ENCODE measurements at regions not wholly inside any gene's neighbourhood (a gene's known extent, or its start where the extent isn't known, plus 50 kb on each side); places are given as distances from the start of the nearest gene placed in this dataset.
"Not testable (repeated sequence)": the region's sequence is repeated elsewhere in the genome, so short reads cannot be mapped to it uniquely, and the experiment has no call there.

DNA sequence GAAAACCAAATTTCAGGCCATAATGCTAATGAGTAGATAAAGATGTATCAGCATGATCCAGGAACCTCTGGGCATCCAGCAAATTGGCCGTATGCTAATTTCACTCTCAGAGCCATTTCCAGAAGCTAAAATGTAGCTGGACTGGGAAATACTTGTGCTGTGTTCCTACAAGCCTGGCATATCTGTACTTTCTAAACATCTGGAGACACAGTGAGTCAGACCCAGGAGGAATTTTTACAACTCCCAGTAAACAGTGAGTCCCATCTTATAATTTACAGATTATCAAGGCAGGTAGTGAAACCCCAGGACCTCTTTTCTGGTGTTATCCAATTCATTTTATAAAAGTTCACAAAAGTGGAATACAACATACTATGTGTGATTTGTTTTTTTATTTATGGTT lies 683.0 kb upstream of the ADGRB3 start:
- POLR2A ChIA-PET, result no interaction called here
- Mint-ChIP-seq H3K27me3 (ENCODE audit: low read depth) (no peaks in the 10 kb centered on the region), H3K36me3 (ENCODE audit: low read depth) (no peaks in the 10 kb centered on the region), H3K4me1 (ENCODE audit: low read depth) (no peaks in the 10 kb centered on the region), H3K4me3 (no peak overlapping the region), H3K9me3 (ENCODE audit: insufficient read depth) (peaks cover 6% of the 10 kb centered on the region), H3K27ac (no peak overlapping the region)
- ATAC-seq (no peak), DNase-seq (no peak)
- CTCF ChIA-PET, result no interaction called here

DNA sequence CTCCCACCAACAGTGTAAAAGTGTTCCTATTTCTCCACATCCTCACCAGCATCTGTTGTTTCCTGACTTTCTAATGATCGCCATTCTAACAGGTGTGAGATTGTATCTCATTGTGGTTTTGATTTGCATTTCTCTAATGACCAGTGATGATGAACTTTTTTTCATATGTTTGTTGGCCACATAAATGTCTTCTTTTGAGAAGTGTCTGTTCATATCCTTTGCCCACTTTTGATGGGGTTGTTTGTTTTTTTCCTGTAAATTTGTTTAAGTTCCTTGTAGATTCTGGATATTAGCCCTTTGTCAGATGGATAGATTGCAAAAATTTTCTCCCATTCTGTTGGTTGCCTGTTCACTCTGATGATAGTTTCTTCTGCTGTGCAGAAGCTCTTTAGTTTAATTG lies 687.3 kb upstream of the ADGRB3 start:
- H3K36me3 Mint-ChIP-seq (ENCODE audit: low read depth); H3K9me3 Mint-ChIP-seq (ENCODE audit: insufficient read depth); POLR2A ChIA-PET; H3K4me3 Mint-ChIP-seq; DNase-seq; H3K27me3 Mint-ChIP-seq (ENCODE audit: low read depth); H3K27ac Mint-ChIP-seq; CTCF ChIA-PET; ATAC-seq; H3K4me1 Mint-ChIP-seq (ENCODE audit: low read depth): not testable (repeated sequence)

DNA sequence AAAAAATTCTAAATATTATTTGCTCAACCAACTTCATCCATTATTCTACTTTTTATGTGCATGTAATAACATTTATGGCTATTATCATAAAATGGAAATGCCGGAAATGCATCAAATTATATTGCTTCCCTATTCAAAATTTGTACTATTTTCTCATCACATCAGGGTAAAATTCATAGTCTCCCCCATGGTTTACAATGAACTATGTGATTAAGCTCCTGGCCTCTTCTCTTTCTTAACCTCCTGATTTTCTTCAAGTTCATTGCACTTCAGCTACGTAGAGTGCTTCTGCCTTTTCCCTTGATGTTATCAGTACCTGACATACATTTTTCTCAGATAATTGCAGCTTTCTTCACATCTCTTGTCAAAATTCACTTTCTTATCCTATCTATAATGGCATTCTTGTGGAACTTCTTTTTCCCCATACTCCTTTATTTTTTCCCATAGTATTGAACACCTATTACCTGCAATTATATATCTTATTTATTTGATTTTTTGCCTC lies 699.1 kb upstream of the ADGRB3 start:
- CTCF ChIA-PET, result no interaction called here
- H3K27me3 Mint-ChIP-seq (ENCODE audit: low read depth), result no peaks in the 10 kb centered on the region
- DNase-seq, result no peak
- POLR2A ChIA-PET, result no interaction called here
- H3K36me3 Mint-ChIP-seq (ENCODE audit: low read depth), result no peaks in the 10 kb centered on the region
- H3K9me3 Mint-ChIP-seq (ENCODE audit: insufficient read depth), result peaks cover 12% of the 10 kb centered on the region
- no peak overlapping the region for H3K4me3 Mint-ChIP-seq
- no peak overlapping the region for H3K27ac Mint-ChIP-seq
- no peak for ATAC-seq
- H3K4me1 Mint-ChIP-seq (ENCODE audit: low read depth), result no peaks in the 10 kb centered on the region

DNA sequence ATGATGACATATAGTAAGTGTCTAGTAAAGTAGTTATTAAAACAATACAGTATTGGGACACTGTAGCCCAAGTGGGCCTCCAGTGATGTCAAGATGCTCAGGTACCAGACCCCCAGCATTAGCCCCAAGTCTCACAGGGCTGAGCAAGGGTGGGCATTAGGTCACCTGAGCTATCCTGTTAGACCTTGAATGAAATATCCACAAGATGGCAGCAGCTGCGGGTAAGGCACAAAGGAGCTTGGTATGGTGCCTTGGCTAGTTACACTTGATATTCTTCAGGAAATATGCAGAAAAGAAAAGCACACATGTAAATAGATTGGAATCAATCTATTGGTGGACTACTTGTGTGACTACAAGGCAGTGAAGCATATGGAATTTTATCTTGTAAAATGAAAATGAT lies 701.8 kb upstream of the ADGRB3 start:
- H3K9me3 Mint-ChIP-seq (ENCODE audit: insufficient read depth), result peaks cover 11% of the 10 kb centered on the region
- ATAC-seq (no peak), DNase-seq (no peak)
- H3K36me3 Mint-ChIP-seq (ENCODE audit: low read depth), result no peaks in the 10 kb centered on the region
- no peaks in the 10 kb centered on the region for H3K27me3 Mint-ChIP-seq (ENCODE audit: low read depth)
- no peak overlapping the region for H3K27ac Mint-ChIP-seq
- ChIA-PET CTCF (no interaction called here), POLR2A (no interaction called here)
- H3K4me3 Mint-ChIP-seq, result no peak overlapping the region
- H3K4me1 Mint-ChIP-seq (ENCODE audit: low read depth), result no peaks in the 10 kb centered on the region

- H3K27me3 Mint-ChIP-seq (ENCODE audit: low read depth); H3K4me3 Mint-ChIP-seq; H3K27ac Mint-ChIP-seq; DNase-seq; H3K36me3 Mint-ChIP-seq (ENCODE audit: low read depth); POLR2A ChIA-PET; ATAC-seq; H3K4me1 Mint-ChIP-seq (ENCODE audit: low read depth); CTCF ChIA-PET; H3K9me3 Mint-ChIP-seq (ENCODE audit: insufficient read depth): not testable (repeated sequence)
Measured at GRCh38 chr6:67922588-67922987, 712.5 kb upstream of the ADGRB3 start.

- H3K4me1 Mint-ChIP-seq (ENCODE audit: low read depth); DNase-seq; ATAC-seq; H3K27me3 Mint-ChIP-seq (ENCODE audit: low read depth); POLR2A ChIA-PET; H3K27ac Mint-ChIP-seq; CTCF ChIA-PET; H3K4me3 Mint-ChIP-seq; H3K36me3 Mint-ChIP-seq (ENCODE audit: low read depth): not testable (repeated sequence)
- H3K9me3 Mint-ChIP-seq (ENCODE audit: insufficient read depth), result peaks cover 12% of the 10 kb centered on the region
Measured at GRCh38 chr6:67920040-67920439, 715.0 kb upstream of the ADGRB3 start.

GRCh38 chr6:67916399-67916798 lies 718.7 kb upstream of the ADGRB3 start:
- ATAC-seq (no peak), DNase-seq (no peak)
- Mint-ChIP-seq H3K27me3 (ENCODE audit: low read depth) (no peaks in the 10 kb centered on the region), H3K4me1 (ENCODE audit: low read depth) (no peaks in the 10 kb centered on the region), H3K36me3 (ENCODE audit: low read depth) (no peaks in the 10 kb centered on the region), H3K9me3 (ENCODE audit: insufficient read depth) (peaks cover 16% of the 10 kb centered on the region), H3K27ac (no peak overlapping the region), H3K4me3 (no peak overlapping the region)
- ChIA-PET CTCF (interaction anchor here (0.5 kb wide), 1 partner anchor 185 kb away, joined by 4 read pairs; no protein-coding TSS in a partner anchor), POLR2A (no interaction called here)

- ATAC-seq (no peak), DNase-seq (no peak)
- H3K36me3 Mint-ChIP-seq (ENCODE audit: low read depth), result no peaks in the 10 kb centered on the region
- H3K27ac Mint-ChIP-seq, result no peak overlapping the region
- H3K4me1 Mint-ChIP-seq (ENCODE audit: low read depth), result no peaks in the 10 kb centered on the region
- no peak overlapping the region for H3K4me3 Mint-ChIP-seq
- ChIA-PET POLR2A (no interaction called here), CTCF (no interaction called here)
- peaks cover 30% of the 10 kb centered on the region for H3K9me3 Mint-ChIP-seq (ENCODE audit: insufficient read depth)
- H3K27me3 Mint-ChIP-seq (ENCODE audit: low read depth), result no peaks in the 10 kb centered on the region
Measured at GRCh38 chr6:67914419-67914818, 720.7 kb upstream of the ADGRB3 start.

GRCh38 chr6:67909354-67909753 lies 725.7 kb upstream of the ADGRB3 start:
- no peak for DNase-seq
- H3K4me3 Mint-ChIP-seq, result no peak overlapping the region
- CTCF ChIA-PET, result no interaction called here
- ATAC-seq, result no peak
- no peaks in the 10 kb centered on the region for H3K27me3 Mint-ChIP-seq (ENCODE audit: low read depth)
- H3K36me3 Mint-ChIP-seq (ENCODE audit: low read depth), result no peaks in the 10 kb centered on the region
- no peaks in the 10 kb centered on the region for H3K4me1 Mint-ChIP-seq (ENCODE audit: low read depth)
- POLR2A ChIA-PET, result no interaction called here
- no peak overlapping the region for H3K27ac Mint-ChIP-seq
- peaks cover 34% of the 10 kb centered on the region for H3K9me3 Mint-ChIP-seq (ENCODE audit: insufficient read depth)

DNA sequence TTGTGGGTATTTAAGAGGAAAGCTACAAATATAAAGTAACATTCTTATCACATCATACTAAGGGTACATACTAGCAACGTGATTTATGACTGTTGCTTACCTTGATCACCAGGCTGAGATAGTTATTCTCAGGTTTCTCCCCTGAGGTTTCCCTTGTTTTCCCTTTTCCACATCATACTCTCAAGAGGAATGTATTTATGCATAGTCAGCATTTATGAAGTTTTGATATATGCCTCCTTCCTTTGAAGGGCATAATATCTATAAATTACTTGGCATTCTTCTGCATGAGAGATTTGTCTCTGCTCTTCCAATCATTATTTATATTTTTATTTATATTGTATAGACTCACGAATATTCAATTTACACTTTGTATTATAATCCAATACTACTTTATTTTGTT lies 726.7 kb upstream of the ADGRB3 start:
- Mint-ChIP-seq H3K4me3 (no peak overlapping the region), H3K27me3 (ENCODE audit: low read depth) (no peaks in the 10 kb centered on the region), H3K4me1 (ENCODE audit: low read depth) (no peaks in the 10 kb centered on the region), H3K36me3 (ENCODE audit: low read depth) (no peaks in the 10 kb centered on the region), H3K27ac (no peak overlapping the region), H3K9me3 (ENCODE audit: insufficient read depth) (peaks cover 43% of the 10 kb centered on the region)
- POLR2A ChIA-PET, result no interaction called here
- CTCF ChIA-PET, result no interaction called here
- DNase-seq, result no peak
- ATAC-seq, result no peak

DNA sequence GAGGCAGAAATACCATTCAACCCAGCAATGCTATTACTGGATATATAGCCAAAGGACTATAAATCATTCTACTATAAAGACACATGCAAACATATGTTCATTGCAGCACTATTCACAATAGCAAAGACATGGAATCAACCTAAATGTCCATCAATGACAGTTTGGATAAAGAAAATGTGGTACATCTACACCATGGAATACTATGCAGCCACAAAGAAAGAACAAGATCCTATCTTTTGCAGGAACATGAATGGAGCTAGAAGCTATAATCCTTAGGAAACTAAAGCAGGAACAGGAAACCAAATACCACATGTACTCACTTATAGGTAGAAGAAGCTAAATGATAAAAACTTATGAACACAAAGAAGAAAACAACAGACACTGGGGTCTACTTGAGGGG lies 730.3 kb upstream of the ADGRB3 start:
- POLR2A ChIA-PET; H3K27ac Mint-ChIP-seq; ATAC-seq; H3K36me3 Mint-ChIP-seq (ENCODE audit: low read depth); H3K4me1 Mint-ChIP-seq (ENCODE audit: low read depth); CTCF ChIA-PET; H3K27me3 Mint-ChIP-seq (ENCODE audit: low read depth); DNase-seq; H3K4me3 Mint-ChIP-seq: not testable (repeated sequence)
- H3K9me3 Mint-ChIP-seq (ENCODE audit: insufficient read depth), result peaks cover 39% of the 10 kb centered on the region

DNA sequence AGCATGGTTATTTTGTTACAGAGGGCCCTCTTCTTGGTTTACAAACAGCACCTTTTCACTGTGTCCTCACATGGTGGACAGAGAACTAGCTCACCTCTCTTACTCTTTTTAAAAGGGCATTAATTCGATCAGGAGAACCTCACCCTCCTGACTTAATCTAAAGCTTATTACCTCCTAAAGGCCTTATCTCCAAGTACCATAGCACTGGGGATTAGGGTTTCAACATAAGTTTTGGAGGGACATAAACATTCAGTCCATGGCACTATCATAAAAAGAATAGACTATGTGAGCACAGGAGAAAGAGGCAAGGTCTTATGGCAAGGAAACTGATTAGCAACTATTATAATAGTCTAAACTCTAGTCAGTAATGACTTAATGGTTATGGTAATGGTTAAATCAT lies 736.2 kb upstream of the ADGRB3 start:
- Mint-ChIP-seq H3K4me3 (no peak overlapping the region), H3K9me3 (ENCODE audit: insufficient read depth) (peaks cover 28% of the 10 kb centered on the region), H3K27me3 (ENCODE audit: low read depth) (no peaks in the 10 kb centered on the region), H3K36me3 (ENCODE audit: low read depth) (no peaks in the 10 kb centered on the region), H3K27ac (no peak overlapping the region), H3K4me1 (ENCODE audit: low read depth) (no peaks in the 10 kb centered on the region)
- DNase-seq (no peak), ATAC-seq (no peak)
- POLR2A ChIA-PET, result no interaction called here
- CTCF ChIA-PET, result no interaction called here

GRCh38 chr6:67897998-67898607 lies 737.0 kb upstream of the ADGRB3 start:
- Mint-ChIP-seq H3K27me3 (ENCODE audit: low read depth) (no peaks in the 10 kb centered on the region), H3K36me3 (ENCODE audit: low read depth) (no peaks in the 10 kb centered on the region), H3K9me3 (ENCODE audit: insufficient read depth) (peaks cover 20% of the 10 kb centered on the region), H3K4me1 (ENCODE audit: low read depth) (no peaks in the 10 kb centered on the region), H3K4me3 (no peak overlapping the region), H3K27ac (no peak overlapping the region)
- ChIA-PET POLR2A (no interaction called here), CTCF (no interaction called here)
- DNase-seq (no peak), ATAC-seq (no peak)
